ENCODE measurements at regions not wholly inside any gene's neighbourhood (a gene's known extent, or its start where the extent isn't known, plus 50 kb on each side); places are given as distances from the start of the nearest gene placed in this dataset.

GRCh38 chr3:80553211-80553610 is 785.4 kb upstream of the ROBO1 start:
- TF ChIP-seq CTCF (IDR thresholded peaks at IDR 0.05) (no peak), POLR2A (IDR thresholded peaks at IDR 0.05) (no peak), EP300 (IDR thresholded peaks at IDR 0.05) (no peak)

Data from tibial nerve (tissue), 4 donors.